ENCODE measurements at regions not wholly inside any gene's neighbourhood (a gene's known extent, or its start where the extent isn't known, plus 50 kb on each side); places are given as distances from the start of the nearest gene placed in this dataset.

DNA sequence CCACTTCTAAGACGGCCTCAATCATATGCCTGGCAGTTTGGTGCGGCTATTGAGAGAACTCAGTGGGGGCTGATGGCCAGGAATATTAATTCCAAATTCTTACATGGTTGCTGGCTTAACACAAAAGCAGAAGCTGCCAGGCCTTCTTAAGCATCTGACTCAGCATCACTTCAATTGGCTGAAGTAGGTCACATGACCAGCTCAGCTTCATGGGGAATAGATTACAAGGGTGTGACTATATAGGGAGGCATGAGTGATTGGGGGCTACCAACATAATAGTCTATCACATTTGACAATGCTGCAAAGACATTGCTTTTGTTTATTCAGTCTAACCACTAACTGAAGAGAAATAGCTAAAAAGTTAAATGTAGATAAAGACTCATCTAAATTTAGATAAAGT lies 101.6 kb upstream of the ANKRD28 start:
- TF ChIP-seq REST (IDR thresholded peaks at IDR 0.05; ENCODE audit: borderline replicate concordance) (no peak), POLR2AphosphoS5 (IDR thresholded peaks at IDR 0.05) (no peak), EP300 (conservative IDR thresholded peaks at IDR 0.05; ENCODE audit: poor library complexity, severe bottlenecking) (no peak), TAF1 (IDR thresholded peaks at IDR 0.05; ENCODE audit: low read depth) (no peak), SMC3 (conservative IDR thresholded peaks at IDR 0.05; ENCODE audit: poor library complexity) (no peak), EZH2 (IDR thresholded peaks at IDR 0.05; ENCODE audit: borderline replicate concordance, insufficient read depth, low read length, poor library complexity, severe bottlenecking) (no peak), MXI1 (conservative IDR thresholded peaks at IDR 0.05; ENCODE audit: poor library complexity, severe bottlenecking) (no peak)
- TF ChIP-seq, protein P1, sequence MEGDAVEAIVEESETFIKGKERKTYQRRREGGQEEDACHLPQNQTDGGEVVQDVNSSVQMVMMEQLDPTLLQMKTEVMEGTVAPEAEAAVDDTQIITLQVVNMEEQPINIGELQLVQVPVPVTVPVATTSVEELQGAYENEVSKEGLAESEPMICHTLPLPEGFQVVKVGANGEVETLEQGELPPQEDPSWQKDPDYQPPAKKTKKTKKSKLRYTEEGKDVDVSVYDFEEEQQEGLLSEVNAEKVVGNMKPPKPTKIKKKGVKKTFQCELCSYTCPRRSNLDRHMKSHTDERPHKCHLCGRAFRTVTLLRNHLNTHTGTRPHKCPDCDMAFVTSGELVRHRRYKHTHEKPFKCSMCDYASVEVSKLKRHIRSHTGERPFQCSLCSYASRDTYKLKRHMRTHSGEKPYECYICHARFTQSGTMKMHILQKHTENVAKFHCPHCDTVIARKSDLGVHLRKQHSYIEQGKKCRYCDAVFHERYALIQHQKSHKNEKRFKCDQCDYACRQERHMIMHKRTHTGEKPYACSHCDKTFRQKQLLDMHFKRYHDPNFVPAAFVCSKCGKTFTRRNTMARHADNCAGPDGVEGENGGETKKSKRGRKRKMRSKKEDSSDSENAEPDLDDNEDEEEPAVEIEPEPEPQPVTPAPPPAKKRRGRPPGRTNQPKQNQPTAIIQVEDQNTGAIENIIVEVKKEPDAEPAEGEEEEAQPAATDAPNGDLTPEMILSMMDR (IDR thresholded peaks at IDR 0.05; ENCODE audit: poor library complexity, severe bottlenecking) = no peak
